Ascending aorta (tissue), 2 donors: ENCODE measurements at regions not wholly inside any gene's neighbourhood (a gene's known extent, or its start where the extent isn't known, plus 50 kb on each side); places are given as distances from the start of the nearest gene placed in this dataset.

ENCODE experiments used
- DNase-seq, 2 donors: peaks; one replicate each; pipeline ENCODE4 v3.0.0-alpha.2; 2019; ENCODE audit warnings: low spot score in 2 of 2
- H3K27ac ChIP-seq, 2 donors: fragments of 200-600 bp; sonication (generic); one replicate each; pipeline ENCODE4 v1.5.1; 2016 to 2017; ENCODE audit warnings: mild to moderate bottlenecking in 1 of 2
- H3K27me3 ChIP-seq: fragments of 200-600 bp; sonication (generic); one replicate; pipeline ENCODE4 v1.5.1; 2017
- H3K36me3 ChIP-seq, 2 donors: fragments of 200-600 bp; sonication (generic); one replicate each; pipeline ENCODE4 v1.5.1; 2016
- H3K4me1 ChIP-seq, 2 donors: fragments of 200-600 bp; sonication (generic); one replicate each; pipeline ENCODE4 v1.5.1; 2016 to 2017; ENCODE audit warnings: mild to moderate bottlenecking in 1 of 2
- H3K4me3 ChIP-seq, 2 donors: fragments of 200-600 bp; sonication (generic); one replicate each; pipeline ENCODE4 v1.5.1; 2016 to 2017; ENCODE audit warnings: mild to moderate bottlenecking in 1 of 2
- H3K9me3 ChIP-seq, 2 donors: fragments of 200-600 bp; sonication (generic); one replicate each; pipeline ENCODE4 v1.5.1; 2016
- intact Hi-C: fragments of 100-400 bp; cut with DNase I; formaldehyde crosslinking; loops from one replicate; pipeline ENCODE4 v1.15.1; 2023
- TF ChIP-seq, protein P1 (sequence below), 3 experiments: fragments of 200-600 bp in 2 of 3; fragments of 450-650 bp in 1 of 3; sonication (generic) in 2 of 3; IDR thresholded peaks; one replicate each; pipeline ENCODE4 v1.5.1; 2016 to 2019; ENCODE audit warnings: antibody characterized with exemption in 3 of 3, mild to moderate bottlenecking in 1 of 3, moderate library complexity in 1 of 3

DNA sequence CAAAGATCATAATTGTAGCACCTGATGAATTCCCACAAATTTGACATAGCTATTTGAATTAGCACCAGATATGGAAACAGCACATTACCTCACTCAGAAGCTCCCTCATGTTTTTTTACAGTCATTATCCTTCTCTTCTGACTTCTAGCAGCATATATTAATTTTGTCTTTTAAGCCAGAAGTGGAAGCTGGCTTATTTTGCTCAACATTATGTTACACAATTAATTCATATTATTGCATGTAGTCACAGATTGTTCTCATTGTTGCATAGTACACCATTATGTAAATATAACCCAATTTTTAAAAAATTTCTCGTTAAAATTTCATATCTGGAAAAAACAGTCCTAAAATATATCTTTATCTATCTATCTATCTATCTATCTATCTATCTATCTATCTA is 762.3 kb downstream of the TUSC7 start:
- Histone ChIP-seq H3K4me1 (no peaks in the 10 kb centered on the region), H3K4me3 (no peak overlapping the region), H3K27ac (no peak overlapping the region), H3K9me3 (no peaks in the 10 kb centered on the region), H3K27me3 (no peaks in the 10 kb centered on the region), H3K36me3 (no peaks in the 10 kb centered on the region)
- TF ChIP-seq, protein P1, sequence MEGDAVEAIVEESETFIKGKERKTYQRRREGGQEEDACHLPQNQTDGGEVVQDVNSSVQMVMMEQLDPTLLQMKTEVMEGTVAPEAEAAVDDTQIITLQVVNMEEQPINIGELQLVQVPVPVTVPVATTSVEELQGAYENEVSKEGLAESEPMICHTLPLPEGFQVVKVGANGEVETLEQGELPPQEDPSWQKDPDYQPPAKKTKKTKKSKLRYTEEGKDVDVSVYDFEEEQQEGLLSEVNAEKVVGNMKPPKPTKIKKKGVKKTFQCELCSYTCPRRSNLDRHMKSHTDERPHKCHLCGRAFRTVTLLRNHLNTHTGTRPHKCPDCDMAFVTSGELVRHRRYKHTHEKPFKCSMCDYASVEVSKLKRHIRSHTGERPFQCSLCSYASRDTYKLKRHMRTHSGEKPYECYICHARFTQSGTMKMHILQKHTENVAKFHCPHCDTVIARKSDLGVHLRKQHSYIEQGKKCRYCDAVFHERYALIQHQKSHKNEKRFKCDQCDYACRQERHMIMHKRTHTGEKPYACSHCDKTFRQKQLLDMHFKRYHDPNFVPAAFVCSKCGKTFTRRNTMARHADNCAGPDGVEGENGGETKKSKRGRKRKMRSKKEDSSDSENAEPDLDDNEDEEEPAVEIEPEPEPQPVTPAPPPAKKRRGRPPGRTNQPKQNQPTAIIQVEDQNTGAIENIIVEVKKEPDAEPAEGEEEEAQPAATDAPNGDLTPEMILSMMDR (IDR thresholded peaks at IDR 0.05) = no peak
- intact Hi-C loops = no loop called here
- no peak for DNase-seq

DNA sequence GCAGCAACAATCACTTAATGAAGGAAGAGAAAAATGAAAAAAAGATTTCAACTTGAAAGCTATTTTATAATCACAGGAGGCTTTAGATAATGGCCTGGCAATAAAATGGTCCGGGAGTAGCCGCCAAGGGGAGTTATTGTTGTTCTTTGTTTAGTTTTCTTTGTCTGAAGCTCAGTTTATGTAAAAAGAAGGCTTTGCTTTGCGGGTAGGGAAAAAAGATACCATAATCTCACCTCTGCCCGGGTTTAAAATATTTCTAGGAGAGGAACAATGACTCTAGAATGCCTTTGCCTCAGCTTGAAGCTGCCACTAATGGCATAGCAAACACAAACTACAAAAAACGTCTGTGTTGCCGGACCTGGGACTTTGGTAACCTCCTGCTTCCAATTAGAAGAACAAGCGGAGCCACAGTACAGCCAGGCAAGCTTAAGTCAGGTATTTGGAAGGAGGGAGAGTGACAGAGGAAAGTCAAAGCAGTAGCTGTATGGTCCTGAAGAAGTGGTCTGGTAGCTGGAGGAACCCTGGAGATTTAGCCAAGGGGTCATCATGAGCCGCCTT is 764.5 kb downstream of the TUSC7 start:
- no peaks in the 10 kb centered on the region for H3K27me3 ChIP-seq
- intact Hi-C loops = no loop called here
- H3K4me1 ChIP-seq = no peaks in the 10 kb centered on the region
- no peaks in the 10 kb centered on the region for H3K9me3 ChIP-seq
- TF ChIP-seq, protein P1 (IDR thresholded peaks at IDR 0.05) = no peak
- no peaks in the 10 kb centered on the region for H3K36me3 ChIP-seq
- DNase-seq = no peak
- no peak overlapping the region for H3K4me3 ChIP-seq
- no peak overlapping the region for H3K27ac ChIP-seq

DNA sequence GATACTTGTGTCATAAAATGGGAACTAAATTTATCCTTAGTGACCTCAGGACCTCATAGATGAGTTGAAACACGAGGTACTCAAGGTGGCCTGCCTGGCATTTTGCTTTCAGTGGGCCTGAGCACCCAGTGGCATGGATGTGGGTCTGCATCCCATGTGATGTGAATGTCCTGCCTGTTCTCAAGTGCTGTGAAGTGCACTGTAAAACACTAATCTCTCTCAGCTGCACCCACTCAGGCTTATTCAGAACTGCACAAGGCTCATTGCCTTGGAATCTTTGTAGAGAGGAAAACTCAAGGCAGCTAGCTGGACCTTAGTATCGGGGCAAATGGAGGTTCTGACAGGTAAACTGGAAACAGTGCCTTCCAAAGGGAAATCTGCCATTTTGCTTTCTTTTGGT is 767.0 kb downstream of the TUSC7 start:
- no peak overlapping the region for H3K27ac ChIP-seq
- TF ChIP-seq, protein P1 (IDR thresholded peaks at IDR 0.05) = no peak
- no peak for DNase-seq
- no peaks in the 10 kb centered on the region for H3K9me3 ChIP-seq
- H3K36me3 ChIP-seq = no peaks in the 10 kb centered on the region
- no peak overlapping the region for H3K4me3 ChIP-seq
- intact Hi-C loops = no loop called here
- H3K27me3 ChIP-seq = no peaks in the 10 kb centered on the region
- no peaks in the 10 kb centered on the region for H3K4me1 ChIP-seq

DNA sequence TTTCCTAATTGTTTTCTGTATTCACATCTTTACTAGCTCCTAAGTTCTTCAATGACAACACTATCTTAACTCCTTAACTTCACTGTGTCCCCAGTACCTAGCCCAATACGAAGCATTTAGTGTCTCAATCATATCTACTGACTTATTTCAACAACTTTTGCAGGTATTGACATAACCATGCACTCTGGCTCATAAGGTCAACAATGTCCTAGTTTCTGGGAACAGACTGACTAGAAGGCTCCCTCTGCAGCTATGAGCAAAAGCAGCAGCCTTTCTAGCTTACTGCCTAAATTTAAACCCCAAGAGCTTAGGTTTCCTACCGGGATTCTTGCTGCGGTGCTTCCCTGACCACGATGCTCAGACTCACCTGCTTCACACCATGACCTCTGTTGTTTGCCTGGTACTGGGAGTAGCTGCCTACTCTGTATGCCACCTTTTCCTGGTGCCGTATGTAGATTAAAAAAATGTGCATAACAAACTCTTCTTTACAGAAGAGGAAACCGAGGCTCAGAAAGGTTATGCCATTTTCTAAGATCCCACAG is 767.7 kb downstream of the TUSC7 start:
- Histone ChIP-seq H3K4me1 (no peaks in the 10 kb centered on the region), H3K9me3 (no peaks in the 10 kb centered on the region), H3K27me3 (no peaks in the 10 kb centered on the region), H3K4me3 (no peak overlapping the region), H3K36me3 (no peaks in the 10 kb centered on the region), H3K27ac (no peak overlapping the region)
- TF ChIP-seq, protein P1 (IDR thresholded peaks at IDR 0.05) = no peak
- no peak for DNase-seq
- intact Hi-C loops = no loop called here

DNA sequence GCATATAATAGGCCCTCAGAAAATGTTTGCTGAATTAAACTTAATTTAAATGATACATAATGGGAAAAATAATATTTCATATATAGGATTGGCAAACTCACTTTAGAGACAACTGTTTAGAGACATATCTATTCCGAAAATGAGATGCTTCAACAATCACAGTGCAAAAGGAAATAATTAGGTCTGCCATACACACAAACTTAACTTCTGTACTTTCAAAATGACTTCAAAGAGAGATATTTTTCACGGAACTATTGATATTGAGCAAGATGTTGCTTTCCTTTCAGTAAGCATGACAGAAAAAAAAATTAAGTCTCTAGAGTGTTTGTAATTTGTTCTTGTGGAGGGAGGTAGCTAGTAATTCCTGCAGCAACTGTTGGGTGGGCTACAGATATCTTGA is 769.5 kb downstream of the TUSC7 start:
- DNase-seq = no peak
- TF ChIP-seq, protein P1 (IDR thresholded peaks at IDR 0.05) = no peak
- no peak overlapping the region for H3K27ac ChIP-seq

DNA sequence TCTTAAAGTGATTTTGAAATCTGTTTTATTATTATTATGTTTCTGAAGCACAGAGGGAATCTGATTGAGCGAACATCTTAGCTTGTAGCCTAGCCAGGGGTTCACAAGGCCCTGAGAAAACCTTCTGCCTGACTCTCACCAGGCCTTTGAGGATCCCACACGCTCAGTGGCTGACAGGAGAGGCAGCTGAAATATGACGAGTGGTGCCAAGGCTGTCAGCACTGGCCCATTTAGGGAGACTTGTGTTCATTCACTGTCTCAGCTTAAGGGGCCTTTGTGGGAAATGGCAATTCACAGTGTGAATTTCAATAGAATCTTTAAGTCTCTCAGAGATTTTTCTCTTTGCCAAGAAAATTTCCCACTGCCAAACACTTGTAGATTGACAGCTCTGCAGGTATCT is 770.9 kb downstream of the TUSC7 start:
- Histone ChIP-seq H3K9me3 (no peaks in the 10 kb centered on the region), H3K36me3 (no peaks in the 10 kb centered on the region), H3K27me3 (no peaks in the 10 kb centered on the region), H3K4me1 (no peaks in the 10 kb centered on the region), H3K27ac (no peak overlapping the region), H3K4me3 (no peak overlapping the region)
- no peak for DNase-seq
- TF ChIP-seq, protein P1 (IDR thresholded peaks at IDR 0.05) = no peak
- intact Hi-C loops = no loop called here

More for the DNA sequence above, 769.5 kb downstream of the TUSC7 start:
- H3K9me3 ChIP-seq = no peaks in the 10 kb centered on the region
- no peaks in the 10 kb centered on the region for H3K4me1 ChIP-seq
- intact Hi-C loops = no loop called here
- no peak overlapping the region for H3K4me3 ChIP-seq
- no peaks in the 10 kb centered on the region for H3K36me3 ChIP-seq
- no peaks in the 10 kb centered on the region for H3K27me3 ChIP-seq
